ENCODE measurements at regions not wholly inside any gene's neighbourhood (a gene's known extent, or its start where the extent isn't known, plus 50 kb on each side); places are given as distances from the start of the nearest gene placed in this dataset.

DNA sequence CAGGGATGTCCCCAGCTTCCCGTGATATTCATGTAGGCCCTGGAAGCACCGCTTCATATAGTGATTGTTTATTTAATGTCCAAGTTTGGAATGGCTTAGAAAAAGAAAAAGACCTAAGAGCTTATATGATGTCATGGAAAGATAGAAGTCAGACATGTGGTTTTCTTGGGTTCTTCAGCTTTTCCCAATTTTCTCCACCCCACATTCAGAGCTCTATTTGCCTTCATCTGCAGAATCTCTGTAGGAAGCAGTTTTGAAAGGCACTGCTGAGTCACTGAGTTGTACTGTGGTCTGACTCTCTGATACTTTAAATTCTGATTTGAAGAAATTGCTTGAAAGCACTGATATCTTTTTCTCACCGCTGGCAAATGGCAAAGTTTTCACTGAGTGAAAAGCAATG is 120.6 kb upstream of the EDNRA start:
- DNase-seq (ENCODE audit: low spot score), result no peak

DNA sequence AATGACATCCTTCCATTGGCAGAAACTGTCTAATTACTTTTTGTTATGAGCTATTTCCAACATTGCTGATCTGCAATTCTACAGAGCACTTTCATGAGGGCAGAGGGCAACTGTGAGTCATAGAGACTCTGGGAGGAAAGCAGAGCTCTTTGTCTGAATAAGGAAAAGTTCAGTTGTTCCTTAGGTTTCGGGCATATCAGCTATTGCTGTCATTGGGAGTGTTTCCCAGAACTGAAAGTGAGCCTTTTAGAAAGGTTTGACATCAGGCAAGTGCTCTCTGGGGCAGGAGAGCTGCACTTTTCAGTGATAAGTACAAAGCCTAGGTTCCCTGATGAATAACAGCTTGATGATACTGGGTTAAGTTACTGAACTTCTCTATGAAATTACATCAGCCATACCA is 119.2 kb upstream of the EDNRA start:
- no peak for DNase-seq (ENCODE audit: low spot score)

DNA sequence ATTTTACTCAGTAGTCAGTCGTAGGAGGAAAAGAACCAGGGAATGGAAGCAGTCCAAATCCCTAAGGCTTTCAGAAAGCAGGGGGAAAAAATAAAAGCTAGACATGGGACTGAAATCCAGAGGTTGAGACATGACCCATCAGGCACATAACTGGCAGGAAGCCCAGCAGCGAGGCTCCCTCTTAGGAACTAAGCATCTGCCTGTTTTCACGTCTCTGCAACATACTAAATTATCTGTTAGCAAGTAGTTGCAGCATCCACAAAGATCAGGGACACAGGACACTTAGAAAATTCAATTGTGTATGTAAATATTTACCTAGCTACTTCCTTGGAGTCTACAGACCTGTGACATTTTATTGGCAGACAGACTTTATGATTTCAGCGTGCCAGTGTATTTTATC is 118.0 kb upstream of the EDNRA start:
- no peak for DNase-seq (ENCODE audit: low spot score)

DNA sequence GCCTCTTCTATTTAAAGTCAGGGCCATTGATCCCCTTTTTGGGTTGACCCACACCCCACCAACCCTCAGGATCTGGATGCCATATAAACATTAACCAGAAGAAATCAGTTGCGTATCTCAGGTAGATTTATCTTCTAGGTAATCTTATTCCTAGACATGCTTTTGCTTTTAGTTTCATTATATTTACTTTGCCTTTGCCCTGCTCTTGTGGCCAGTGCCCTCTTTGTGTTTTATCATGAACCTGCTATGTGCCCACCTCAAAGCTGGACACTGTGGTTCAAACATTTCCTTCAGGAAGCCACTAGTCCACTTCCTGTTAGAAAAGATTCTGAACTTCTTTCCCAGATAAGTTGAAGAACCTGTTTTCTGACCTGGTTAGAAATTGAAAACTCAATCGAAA is 117.4 kb upstream of the EDNRA start:
- no peak for DNase-seq (ENCODE audit: low spot score)

DNA sequence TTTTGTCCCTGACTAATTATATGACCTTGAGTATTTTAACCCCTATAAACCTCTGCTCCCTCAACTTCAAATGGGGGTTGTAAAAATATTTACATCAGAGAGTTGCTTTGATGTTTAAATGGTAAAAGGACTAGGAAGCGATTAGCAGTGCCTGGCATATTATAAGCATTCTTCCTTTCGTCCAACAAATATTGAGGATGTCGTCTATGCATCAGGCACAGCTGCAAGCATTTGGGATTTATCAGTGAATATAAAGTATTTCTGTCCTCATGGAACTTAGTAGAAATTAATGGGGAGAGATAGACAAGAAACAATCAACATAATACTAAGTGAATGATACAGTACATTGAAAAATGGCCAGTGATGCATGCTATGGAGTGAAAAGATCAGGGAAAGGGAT is 115.5 kb upstream of the EDNRA start:
- DNase-seq (ENCODE audit: low spot score), result no peak

DNA sequence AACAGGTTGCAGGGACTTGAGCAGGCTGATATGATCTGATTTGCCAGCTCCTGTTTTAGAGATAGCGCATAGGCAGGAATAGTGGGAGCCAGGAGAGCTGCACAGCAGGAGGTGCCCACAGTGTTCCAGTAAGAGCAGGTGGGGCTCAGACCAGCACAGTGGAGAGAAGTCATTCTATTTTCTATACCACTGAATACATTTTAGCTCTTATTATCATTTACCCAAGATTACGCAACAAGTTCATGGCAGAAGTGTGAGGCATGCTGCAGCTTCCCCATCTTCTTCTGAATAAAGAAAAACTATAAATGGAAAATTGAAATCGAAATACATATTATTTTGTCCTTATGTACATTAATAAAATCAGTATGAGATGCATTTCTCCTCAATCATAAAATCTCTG is 114.7 kb upstream of the EDNRA start:
- DNase-seq (ENCODE audit: low spot score), result no peak

DNA sequence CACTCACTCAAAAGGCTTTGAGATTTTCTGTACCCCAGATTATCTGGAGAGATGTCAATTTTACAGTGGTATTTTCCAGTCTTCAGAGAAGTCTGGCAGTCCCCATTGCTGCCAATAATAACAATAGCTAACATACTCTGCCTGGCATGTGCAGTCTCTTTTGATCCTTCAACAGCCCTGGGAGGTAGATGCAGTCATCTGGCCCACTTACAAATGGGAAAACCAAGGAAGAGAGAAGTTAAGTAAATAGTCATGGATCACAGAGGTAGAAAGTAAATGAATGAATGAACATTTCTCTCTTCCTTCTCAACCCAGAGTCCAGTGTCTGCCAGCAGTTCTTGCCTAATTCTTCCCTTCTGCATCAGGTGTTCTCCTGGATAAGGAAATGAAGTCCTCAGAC is 113.0 kb upstream of the EDNRA start:
- no peak for DNase-seq (ENCODE audit: low spot score)

DNA sequence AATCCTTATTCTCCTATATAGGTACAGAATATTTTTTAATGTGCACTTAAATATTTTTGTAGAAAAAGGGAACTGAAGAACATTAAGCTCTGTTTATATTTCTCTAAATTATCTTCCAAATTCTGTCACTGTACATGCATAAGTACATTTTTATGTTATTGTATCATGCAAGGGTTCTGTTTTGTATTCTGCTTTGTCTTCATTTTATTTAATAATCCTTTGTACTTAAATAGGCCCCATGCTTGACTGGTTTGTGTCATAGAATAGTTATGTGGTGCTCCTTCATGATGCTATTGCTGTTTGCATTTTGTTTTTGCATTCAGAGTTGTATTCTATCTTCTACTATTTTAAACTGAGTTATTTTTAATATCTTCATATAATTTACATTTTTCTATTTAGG is 111.9 kb upstream of the EDNRA start:
- no peak for DNase-seq (ENCODE audit: low spot score)

DNA sequence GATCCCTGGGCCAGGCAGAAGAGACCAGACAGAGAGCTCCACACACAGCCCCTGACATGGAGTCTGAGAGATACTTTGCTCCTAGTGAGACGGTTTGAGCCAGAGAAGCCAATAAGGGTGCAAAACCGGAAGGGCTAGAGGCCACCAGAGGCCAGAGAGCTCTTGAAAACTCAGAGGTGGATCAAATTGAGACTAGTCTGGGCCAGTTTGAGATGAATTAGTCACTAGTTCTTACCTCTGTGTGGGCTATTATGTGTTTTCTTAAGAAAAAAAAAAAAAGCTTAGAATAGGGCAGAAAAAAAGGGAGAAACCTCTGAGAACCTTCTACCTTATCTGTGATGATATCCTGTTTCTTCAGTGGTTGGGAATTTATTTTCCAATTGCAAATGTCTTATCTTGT is 110.4 kb upstream of the EDNRA start:
- no peak for DNase-seq (ENCODE audit: low spot score)

DNA sequence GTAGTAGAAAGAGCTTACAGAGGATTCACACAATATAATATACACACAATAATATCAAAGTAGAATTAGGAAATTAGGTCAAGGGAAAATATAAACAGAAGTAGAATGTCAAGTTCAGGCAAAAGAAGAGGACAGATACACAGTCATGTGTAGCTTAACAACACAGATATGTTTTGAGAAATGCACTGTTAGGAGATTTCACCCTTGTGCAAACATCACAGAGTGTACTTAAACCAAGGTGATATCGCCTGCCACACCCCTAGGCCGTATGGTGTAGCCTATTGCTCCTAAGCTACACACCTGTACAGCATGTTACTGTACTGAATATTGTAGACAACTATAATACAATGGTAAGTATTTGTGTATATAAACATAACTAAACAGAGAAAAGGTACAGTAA is 110.0 kb upstream of the EDNRA start:
- DNase-seq (ENCODE audit: low spot score), result no peak

DNA sequence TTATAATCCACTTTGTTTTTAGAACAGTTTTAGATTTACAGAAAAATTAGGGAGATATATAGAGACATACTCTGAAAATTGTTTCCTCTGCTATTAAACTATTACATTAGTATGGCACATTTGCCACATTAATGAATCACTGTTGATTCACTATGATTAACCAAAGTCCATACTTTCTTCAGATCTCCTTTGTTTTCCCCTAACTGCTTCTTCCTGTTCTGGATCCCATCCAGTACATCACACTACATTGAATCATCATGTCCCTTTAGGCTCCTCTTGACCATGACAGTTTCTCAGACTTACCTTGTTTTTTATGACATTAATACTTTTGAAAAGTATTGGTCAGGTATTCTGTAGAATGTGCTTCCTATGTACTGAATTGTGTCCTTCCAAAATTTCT is 109.2 kb upstream of the EDNRA start:
- no peak for DNase-seq (ENCODE audit: low spot score)

DNA sequence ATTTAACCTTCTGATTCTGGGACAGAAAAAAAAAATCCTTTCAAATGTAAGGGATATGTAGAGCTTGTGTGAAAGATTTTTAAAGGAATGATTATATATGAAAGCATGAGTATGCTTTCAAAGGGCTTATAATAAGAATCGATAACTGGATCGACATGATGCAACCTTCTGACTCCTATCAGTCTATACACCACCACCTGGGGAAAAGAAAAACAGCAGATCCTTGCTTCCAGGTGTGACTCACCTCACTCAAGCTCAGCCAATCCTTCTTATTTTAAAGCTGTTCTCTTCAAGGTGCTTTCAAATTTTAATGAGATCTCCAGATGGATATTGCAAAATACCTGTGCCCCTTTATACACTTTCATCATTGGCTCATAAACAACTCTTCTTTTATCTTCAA is 102.1 kb upstream of the EDNRA start:
- DNase-seq (ENCODE audit: low spot score), result no peak

DNA sequence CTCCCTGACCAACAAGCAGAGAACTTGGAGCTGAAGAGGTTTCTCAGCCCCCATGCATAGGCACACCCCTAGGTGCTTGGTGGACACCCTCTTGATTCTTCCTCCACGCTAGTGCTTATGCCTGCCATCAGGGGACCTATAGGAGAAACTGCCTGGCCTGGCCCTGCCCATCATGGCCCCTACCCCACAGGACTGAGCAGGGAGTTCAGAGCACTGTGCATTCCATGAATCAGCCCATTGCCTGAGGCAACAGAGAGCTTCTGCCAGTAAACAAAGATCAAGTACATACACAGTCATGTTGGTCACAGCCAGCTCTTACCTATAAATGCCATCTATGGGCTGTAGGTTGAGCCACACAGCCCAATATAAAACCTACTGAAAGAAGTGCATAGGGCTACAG is 99.1 kb upstream of the EDNRA start:
- no peak for DNase-seq (ENCODE audit: low spot score)

DNA sequence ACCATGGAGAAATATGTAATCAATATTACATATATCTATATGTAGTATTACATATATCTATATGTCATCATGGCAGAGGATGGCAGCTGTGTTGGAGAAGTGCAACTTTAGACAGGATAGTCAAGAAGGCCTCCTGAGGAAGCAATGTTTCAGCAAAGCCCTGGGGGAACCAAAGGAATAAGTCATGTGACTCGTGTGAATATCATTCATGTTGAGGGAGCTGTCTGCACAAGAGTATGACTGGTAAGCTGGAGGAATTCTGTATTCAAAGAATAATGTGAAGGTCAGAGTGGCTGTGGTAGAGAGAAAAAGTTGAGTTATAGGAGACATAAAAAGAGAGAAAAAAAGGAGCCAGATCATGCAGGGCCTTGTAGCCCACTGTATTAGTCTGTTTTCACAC is 92.9 kb upstream of the EDNRA start:
- DNase-seq (ENCODE audit: low spot score), result no peak

DNA sequence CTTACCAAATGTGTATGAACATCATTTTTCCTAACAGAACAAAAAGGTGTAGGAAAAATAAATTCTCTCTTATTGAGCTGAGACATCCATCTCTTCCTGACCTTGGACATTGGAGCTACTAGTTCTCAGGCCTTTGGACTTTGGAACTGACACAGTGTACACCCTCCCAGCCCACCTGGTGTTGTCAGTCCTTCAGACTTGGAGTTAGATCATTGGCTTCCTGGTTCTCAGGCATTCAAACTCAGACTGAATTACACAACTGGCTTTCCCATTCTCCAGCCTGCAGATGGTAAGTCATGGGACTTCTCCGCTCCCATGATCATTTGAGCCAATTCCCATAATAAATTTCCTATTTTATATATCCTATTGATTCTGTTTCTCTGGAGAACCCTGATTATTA is 84.8 kb upstream of the EDNRA start:
- DNase-seq (ENCODE audit: low spot score), result no peak

DNA sequence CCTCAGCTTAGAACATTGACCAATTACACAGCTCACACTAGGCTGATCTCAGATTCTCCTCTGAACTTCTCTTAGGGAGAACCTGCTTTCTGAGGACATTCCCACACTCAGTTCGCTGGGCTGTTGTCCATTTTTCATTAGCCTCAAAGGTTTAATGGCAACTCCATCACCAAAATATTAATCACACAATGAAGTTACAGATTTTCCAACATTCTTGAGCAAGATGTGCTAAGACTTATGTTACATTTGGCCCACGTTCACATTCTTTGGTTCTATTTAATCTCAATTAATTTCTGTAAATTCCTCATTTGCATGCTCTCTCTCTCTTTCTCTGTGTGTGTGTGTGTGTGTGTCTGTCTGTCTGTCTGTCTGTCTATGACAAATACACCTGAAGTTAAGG is 82.3 kb upstream of the EDNRA start:
- no peak for DNase-seq (ENCODE audit: low spot score)

DNA sequence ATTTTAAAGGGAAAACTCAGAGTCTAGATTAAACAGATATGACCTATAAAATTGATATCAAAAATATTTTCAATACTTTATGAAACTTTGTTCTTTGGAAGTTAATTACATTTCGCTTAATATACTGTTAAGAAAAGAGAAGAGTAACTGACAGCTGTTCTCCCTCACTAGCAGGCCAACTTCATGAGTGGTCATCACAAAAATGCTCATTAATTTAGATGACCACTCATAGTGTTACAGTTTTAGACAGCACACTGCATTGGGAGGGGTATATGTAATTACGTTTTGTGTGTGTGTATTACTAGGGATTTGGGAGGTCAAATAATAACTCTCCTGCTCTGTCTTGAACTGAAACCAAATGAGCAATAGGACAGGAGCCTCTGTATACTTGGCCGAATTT is 80.2 kb upstream of the EDNRA start:
- no peak for DNase-seq (ENCODE audit: low spot score)

DNA sequence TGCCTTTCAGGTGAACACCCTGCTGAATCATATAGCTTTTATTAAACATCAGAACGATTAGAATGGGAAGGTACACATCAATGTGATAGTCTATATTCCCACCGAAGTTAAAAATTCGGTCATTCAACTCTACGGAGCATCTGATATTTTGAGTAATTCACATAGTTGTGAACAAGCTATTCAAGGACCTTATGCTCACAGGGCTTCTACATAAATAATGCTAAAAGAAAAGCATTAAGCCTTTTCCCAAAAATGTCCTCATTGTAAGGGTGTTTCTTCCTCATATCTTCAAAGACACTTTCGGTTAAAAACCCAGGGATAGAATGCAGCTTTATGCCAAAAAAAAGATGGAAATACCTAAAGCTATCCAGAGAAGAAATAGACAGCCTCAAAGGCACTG is 79.7 kb upstream of the EDNRA start:
- no peak for DNase-seq (ENCODE audit: low spot score)

DNA sequence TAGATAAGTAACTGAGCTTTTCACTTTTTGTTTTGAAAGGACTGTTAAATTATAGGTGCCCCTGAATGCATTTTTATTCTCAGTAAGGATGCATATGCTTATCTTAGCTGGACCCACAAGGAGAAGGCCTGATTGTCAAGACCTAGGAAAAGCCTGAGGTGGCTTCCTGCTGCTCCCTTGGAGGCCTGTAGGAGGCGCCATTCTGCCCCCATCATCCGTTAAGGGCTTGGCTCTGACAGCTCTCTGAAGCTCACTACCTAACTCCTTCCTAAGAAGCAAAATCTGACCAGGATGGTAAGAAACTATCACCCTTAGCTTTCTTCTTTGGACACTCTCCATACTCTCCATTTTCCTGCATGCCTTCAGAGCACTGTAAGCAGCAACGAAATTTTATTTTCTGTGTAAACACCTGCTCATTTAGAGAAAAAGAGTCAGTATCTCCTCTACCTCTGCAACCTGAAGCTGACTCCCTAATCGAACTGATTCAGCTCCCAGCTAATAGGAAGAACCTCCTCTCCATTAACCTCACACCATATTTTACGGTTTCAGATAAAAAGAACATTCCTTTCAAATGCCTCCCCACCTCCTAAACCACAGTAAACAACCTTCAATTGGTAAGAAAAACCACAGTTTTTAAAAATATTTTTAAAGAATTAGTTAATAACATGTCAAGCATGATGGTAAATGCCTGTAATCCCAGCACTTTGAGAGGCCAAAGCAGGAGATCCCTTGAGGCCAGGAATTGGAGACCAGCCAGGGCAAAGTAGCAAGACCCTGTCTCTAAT is 73.4 kb upstream of the EDNRA start:
- no peak for DNase-seq (ENCODE audit: low spot score)

DNA sequence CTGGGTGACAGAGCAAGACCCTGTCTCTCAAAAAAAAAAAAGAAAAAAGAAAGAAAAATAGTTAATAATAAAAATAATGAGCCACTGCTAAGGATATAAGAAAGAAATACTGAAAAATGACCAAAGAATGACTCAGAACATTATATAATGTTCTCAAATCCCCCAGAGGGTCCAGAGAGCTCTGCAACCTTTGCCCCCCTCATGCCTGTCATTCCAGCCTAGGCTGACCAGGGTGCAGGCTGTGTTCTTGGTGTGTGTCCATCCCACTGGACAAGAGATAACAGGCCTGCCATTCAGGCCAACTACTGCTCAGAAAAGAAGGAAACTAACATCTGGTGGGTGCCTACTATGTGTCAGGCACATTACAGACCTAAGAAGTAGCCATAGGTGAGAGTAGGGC is 72.7 kb upstream of the EDNRA start:
- no peak for DNase-seq (ENCODE audit: low spot score)

DNA sequence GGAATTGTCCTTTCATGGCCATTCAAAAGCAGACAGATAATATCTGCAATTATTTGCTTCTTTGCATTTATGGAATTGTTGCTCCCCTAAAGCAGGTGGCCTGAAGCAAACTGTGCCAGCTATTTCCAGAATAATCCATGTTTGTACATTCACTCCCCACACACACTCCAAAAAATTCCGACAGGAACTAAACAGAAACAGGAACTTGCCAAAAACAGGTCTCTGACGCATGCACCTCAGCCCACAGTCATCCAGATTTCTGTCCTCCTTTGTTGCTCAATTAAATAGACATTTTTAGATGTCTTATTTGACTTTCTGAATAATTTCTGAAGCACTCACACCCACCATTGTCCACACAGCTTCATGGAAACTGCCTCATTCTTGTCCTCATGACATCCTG is 71.5 kb upstream of the EDNRA start:
- no peak for DNase-seq (ENCODE audit: low spot score)

DNA sequence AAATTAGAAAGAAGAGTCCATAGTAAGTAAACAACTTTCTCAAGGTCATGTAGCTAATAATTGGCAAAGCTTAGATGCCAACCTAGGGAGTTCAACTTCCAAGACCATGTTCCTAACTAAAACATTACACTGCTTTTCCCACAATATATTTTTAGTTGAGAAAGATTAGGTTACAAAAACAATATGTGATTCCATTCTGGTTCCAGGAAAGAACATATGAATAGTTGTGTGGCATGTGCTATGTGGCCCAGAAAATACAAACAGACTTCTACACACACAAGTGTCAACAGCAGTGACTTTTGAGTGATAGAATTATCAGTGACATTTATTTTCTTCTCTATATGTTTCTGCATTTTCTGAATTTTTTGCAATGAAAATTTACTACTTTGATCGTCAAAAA is 62.7 kb upstream of the EDNRA start:
- no peak for DNase-seq (ENCODE audit: low spot score)

DNA sequence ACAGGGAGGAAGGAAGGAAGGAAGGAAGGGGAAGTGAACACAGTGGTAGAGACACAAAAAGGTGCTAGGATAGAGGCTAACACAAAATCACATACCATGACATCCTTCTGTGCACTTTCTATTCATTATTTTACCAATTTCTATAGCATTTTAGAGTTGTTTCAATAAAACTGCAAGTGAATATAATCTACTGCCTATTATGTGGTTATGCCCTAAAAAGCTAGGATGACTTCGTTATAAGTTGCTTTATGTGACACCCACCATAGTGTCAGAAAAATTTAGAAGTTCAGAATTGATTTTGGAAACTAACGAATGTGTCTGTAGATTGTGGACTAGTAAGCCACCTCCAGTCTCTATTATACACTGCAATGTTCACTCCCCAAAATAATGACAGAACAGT is 59.4 kb upstream of the EDNRA start:
- DNase-seq (ENCODE audit: low spot score), result no peak

DNA sequence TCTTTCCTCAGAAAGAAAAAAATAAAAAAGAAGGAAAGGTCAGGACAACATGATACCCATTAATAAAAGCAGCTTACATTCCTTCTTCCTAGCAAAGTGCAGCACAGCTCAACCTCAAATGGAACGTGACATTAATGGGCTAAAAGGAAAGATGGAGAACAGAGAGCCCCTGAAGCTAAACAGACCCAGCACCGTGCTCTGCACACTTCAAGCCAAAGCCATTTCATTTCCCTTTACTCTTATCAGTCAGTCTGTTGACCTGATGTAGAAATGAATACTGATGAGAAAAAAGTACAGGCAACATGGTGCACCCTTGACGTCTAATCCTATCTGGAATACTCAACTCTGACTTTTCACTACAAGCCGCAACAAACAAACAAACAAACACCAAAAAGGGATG is 57.7 kb upstream of the EDNRA start:
- no peak for DNase-seq (ENCODE audit: low spot score)

DNA sequence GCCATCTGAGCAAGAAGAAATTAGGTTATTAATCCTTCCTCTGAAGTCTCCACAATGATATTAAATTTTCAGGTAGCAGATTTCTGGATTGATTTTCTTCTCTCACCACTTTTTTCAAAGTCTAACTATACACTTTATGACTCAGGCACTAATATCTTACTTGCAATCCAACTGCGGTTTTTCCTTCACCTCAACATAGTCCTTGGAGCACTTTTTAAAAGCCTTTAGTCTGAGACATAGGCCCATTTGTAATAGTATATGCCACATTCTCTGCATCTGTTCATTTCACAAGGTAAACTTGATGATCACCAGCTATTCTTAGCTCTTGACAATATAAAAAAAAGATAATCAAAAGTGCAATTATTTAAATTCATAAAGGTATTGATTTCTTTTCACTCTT is 55.9 kb upstream of the EDNRA start:
- no peak for DNase-seq (ENCODE audit: low spot score)
